Tibial nerve (tissue), 4 donors: ENCODE measurements at regions not wholly inside any gene's neighbourhood (a gene's known extent, or its start where the extent isn't known, plus 50 kb on each side); places are given as distances from the start of the nearest gene placed in this dataset.

Experiments used
- EP300 ChIP-seq, 2 donors: sonication (generic); formaldehyde crosslinking; IDR thresholded peaks; one replicate each; pipeline ENCODE4 v1.6.1; 2017; ENCODE audit warnings: antibody characterized with exemption in 2 of 2, mild to moderate bottlenecking in 1 of 2
- POLR2A ChIP-seq, 2 donors: fragments of 450-650 bp; IDR thresholded peaks; one replicate each; pipeline ENCODE4 v1.6.1; 2017; ENCODE audit warnings: antibody characterized with exemption in 2 of 2, mild to moderate bottlenecking in 2 of 2, moderate library complexity in 2 of 2
- TF ChIP-seq, protein P1 (sequence below), 5 experiments: fragments of 200-600 bp in 3 of 5; fragments of 450-650 bp in 2 of 5; sonication (generic) in 3 of 5; IDR thresholded peaks; one replicate each; pipeline ENCODE4 v1.5.1; 2016 to 2019; ENCODE audit warnings: antibody characterized with exemption in 5 of 5, mild to moderate bottlenecking in 3 of 5, moderate library complexity in 2 of 5

DNA sequence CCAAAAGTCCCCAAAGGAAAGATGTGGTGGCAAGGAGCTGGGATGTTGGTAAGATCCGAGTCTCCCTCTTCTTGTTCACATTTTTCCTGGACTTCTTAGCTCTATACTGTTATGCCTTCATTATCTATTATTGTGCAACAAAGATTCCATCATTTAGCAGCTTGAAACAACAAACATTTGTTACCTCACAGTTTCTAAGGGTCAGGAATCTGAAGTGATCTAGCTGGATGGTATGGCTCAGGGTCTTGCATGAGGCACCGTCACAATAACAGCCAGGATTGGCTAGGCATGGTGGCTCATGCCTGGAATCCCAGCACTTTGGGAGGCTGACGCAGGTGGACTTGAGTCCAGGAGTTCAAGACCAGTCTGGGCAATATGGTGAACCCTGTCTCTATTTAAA is 51.1 kb upstream of the KRAS start:
- TF ChIP-seq, protein P1, sequence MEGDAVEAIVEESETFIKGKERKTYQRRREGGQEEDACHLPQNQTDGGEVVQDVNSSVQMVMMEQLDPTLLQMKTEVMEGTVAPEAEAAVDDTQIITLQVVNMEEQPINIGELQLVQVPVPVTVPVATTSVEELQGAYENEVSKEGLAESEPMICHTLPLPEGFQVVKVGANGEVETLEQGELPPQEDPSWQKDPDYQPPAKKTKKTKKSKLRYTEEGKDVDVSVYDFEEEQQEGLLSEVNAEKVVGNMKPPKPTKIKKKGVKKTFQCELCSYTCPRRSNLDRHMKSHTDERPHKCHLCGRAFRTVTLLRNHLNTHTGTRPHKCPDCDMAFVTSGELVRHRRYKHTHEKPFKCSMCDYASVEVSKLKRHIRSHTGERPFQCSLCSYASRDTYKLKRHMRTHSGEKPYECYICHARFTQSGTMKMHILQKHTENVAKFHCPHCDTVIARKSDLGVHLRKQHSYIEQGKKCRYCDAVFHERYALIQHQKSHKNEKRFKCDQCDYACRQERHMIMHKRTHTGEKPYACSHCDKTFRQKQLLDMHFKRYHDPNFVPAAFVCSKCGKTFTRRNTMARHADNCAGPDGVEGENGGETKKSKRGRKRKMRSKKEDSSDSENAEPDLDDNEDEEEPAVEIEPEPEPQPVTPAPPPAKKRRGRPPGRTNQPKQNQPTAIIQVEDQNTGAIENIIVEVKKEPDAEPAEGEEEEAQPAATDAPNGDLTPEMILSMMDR (IDR thresholded peaks at IDR 0.05) = no peak
- TF ChIP-seq POLR2A (IDR thresholded peaks at IDR 0.05) (no peak), EP300 (IDR thresholded peaks at IDR 0.05) (no peak)
